NCI-H2081 treated with DMSO at 0.1 percent for 48 hours (cell line): ENCODE measurements at regions not wholly inside any gene's neighbourhood (a gene's known extent, or its start where the extent isn't known, plus 50 kb on each side); places are given as distances from the start of the nearest gene placed in this dataset.

Experiments
- DNase-seq: peaks from one replicate; lab custom pipeline; 2025; lab: John Stamatoyannopoulos, UW

DNA sequence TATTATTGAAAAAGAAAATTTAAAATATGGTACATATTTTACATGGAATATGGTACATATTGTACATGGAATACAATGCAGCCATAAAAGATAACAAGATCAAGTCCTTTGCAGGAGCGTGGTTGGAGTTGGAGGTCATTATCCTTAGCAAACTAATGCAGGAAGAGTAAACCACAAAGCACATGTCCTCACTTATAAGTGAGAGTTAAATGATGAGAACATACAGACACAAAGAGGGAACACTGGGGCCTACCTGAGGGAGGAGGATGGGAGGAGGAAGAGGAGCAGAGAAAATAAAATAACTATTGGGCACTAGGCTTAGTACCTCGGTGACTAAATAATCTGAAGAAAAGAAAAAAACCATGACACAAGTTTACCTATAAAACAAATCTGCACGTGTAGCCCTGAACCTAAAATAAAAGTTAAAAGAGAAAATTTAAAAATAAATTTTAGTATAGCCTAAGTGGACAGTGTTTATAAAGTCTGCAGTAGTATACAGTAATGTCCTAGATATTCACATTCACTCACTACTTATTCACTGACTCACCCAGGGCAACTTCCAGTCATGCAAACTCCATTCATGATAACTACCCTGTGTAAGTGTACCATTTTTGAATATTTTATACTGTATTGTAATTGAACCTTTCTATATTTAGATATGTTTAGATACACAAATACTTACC is 204.4 kb downstream of the FAM76B start:
- no peak for DNase-seq

DNA sequence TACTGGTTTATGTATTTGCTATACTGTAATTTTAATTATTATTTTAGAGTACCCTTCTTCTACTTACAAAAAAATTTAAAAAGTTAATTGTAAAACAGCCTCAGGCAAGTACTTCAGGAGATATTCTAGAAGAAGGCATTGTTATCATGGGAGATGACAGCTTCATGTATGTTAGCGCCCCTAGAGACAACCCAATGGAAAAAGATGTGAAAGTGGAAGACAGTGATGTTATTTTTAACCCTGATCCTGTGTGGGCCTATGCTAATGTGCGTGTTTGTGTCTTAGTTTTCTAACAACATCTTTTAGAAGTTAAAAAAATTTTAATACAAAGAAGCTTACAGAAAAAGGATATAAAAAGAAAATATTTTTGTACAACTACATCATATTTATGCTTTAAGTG is 205.0 kb downstream of the FAM76B start:
- DNase-seq: no peak

DNA sequence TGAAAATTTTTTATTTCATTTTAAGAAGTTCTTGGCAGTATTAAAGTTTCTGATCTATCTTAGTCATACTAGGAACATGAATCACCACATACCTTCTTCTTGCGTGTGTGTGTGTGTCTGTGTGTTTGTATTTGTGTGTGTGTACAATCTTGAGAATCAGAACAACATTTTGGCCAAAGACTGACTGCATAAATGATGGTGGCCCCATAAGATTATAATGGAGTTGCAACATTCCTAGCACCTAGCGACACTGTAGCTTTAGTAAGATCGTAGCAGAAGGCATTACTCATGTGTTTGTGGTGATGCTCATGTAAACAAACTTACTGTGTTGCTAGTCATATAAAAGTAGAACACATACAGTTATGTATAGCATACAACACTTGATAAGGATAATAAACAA is 205.4 kb downstream of the FAM76B start:
- DNase-seq: no peak

DNA sequence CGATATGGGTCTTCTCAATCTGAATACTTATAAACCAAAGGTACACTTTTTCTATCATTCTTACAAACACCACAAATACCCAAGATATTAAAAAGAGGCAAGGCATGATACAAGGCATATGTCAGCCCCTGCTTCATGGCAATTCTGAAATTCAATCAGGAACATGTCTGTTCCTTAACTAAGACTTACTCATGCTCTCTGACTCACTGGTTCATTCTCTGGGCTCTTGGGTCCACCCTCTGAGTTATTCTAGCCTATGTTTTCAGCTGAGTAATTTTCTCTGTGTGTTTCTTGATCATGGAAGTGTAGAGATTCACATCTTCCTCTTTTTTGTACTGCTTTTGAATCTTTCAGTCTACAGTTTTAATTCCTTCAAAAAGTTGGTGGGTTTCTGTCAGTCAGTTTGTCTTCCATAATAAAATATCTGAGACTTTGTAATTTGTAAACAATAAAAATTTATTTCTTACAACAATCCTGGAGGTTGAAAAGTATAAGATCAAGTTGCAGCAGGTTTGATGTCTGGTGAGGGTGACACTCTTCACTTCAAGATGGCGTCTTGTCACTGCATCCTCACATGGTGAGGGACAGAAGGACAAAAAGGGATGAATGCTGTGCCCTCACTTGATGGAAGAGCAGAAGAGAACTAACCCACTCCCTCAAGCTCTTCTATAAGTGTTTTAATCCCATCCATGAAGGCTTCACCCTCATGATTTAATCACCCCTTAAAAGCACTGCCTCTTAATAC is 211.7 kb downstream of the FAM76B start:
- no peak for DNase-seq

DNA sequence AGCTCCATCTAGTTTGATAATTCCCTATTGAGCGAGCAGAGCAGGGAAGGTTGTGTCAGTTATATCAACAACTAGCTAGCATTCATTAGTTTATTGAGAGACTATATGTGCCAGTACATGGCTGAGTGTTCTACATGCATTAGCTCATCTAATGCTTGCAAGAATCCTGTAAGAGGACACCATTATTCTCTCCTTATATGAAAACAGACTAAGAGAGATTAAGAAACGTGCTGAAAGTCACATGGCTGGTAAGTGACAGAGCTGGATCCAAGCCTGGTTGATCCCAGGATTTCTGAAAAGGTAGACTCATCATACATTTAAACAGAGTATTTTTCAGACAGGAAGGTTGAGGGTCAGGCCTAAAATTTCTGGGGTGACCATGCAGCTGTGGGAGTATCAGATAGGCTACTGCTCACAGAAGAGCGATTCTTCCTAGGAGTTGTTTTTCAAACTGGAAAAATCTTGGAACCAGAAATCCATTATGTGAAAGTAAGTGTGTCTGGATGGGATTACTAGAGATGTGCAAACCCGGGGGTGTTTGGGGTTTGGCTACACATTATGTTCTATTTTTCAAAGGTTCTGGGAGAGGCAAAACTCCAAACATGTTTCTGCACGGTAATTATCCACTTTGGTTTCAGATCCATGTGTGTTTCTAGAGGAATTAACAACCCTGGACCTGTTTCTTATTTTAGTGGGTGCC is 213.3 kb downstream of the FAM76B start:
- DNase-seq: no peak

DNA sequence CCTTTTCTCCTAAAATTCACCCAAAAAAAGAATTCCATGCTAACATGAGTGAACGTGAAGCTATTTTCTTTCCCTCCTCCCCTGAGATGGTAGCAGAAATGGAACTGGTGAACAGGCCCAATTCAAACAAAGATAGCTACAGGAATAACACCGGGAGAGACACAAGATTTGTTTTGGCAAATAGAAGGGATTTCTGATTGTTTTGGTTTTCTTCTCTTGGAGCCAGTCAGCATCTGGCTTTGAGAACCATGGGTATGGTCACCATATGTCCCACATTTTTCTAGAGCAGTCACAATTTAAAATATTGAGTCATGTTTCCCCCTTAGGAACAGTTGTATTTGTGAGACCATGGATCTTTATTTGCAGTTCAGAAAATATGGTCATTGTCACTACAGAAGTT is 214.1 kb downstream of the FAM76B start:
- no peak for DNase-seq

DNA sequence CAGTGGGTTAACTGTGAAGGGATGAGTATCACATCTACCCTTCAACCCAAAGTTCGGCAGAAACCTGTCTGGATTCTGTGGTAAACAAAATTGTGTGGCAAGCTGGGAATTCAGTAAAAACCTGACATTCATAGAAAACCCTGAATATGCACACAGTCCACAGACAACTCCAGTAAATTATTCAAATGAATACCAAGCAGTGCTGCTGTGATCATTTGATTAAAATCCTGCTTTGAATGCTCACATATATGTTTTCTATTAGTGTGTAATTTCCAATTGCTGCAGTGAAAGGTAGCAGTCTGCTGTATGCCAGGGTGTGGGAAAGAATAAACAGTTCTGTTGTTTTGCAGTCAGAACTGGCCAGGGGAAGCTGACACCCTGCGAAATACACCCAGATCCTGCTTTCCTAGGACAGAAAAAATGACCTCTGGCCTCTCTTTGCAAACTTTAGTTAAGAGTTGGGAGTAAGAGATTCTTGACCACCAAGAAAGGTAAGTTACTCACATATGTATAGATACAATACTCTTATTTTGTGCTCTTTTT is 217.8 kb downstream of the FAM76B start:
- no peak for DNase-seq

DNA sequence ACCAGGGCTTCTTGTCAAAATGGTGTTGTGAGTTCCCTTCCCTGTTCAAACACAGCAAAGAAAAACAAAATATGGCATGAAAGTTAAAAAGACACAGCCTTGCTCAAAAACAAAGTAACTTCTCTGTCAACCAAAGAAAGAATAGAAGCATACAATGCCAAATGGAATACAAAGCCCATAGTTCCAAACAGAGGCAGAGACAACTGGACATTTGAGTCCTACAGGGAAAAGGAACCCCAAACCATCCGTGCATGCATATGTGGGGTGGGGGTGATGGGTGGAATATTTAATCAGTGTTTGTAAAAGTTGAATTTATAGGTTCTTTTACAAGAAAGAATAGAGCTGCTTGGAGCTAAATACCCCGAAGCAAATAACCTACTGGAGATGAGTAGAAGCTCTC is 218.7 kb downstream of the FAM76B start:
- DNase-seq: no peak

DNA sequence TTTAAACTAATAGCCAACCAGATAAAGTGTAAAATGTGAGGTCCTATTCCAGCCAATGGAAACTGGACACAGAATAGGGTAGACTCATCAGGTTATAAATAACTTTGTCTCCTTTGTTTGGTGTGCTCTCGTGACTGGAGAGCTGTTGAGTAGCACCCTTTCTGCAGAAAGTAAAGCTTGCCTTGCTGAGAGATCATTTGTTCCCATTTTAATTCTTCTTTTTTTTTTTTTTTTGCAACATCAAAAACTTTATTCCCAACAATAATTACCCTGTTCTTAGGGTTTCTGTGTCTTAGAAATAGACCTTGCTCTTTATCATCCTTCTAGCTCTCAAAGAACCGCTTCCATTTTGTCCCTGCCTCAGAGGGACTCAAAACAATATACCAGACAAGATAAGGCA is 220.4 kb downstream of the FAM76B start:
- no peak for DNase-seq

DNA sequence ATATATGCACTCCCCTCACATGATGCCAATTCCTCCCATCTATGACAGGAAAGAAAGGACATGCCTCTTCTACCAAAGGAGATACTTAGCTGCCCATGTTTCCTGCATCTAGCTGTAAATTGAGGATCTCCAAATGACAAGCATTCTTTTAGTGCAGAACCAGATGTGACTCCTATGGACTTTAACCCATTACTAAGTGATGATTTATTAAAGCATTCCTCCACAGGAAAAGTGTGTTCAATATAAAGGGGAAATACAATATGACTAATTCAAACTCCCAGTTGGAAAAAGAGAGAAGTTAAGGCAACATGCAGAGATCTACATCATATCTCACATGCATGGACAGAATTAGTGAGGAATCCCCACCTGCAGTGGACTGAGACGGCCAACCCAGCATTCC is 221.3 kb downstream of the FAM76B start:
- DNase-seq: no peak

DNA sequence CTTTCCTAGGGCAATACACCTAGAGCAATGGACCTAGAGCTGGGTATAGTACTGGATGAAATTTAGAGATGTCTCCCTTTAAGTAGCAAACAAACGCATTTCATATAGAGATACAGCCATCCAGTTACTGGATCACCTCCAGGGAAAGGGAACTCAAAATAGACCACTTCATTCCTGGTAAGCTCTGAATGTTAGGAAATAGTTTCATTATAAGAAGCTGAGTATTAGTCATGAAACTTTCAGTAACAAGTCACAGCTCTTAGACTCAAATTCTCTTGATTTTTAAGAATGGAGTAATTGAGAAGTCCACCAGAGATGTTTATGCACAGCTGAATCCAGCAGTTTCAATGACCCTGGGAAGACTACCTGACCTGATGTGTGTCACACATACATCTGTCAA is 221.9 kb downstream of the FAM76B start:
- no peak for DNase-seq

DNA sequence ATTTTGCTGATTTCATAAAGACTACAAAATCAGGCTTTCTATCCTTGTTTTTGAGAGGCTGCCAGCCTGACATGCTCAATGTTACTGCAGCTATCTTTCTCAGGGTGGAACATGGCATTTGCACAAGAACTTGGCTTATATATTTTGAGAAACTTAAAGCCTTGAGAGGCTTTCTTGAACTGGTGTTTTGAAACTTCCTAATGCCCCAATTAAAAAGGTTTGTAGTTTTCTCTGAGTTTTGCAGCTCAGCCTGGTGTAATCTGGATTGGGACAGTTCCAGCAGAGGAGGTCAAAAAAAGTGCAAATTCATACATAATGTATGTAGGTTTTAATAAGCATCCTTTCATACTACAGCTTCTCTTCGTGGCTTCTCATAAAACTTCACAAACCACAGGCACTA is 223.4 kb downstream of the FAM76B start:
- no peak for DNase-seq

DNA sequence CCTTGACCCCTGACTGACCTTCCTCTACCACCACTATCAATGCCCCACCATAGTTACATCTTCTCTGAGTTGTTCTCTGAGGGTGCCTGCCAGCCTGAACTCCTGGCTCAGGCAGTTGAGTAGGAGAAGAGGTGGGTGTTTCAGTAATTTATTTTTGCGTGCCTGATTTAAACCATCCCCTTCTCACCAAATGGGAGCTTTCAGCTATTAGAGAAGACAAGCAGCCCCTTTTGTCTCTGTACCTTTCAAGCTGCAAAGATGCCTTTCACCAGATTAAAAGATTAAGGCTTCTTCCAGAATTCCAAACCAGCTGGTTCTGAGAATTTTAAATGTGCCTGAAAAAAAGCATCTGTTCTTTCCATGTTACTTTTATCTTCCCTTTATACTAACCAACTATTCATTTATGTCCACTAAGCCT is 223.8 kb downstream of the FAM76B start:
- DNase-seq: no peak

DNA sequence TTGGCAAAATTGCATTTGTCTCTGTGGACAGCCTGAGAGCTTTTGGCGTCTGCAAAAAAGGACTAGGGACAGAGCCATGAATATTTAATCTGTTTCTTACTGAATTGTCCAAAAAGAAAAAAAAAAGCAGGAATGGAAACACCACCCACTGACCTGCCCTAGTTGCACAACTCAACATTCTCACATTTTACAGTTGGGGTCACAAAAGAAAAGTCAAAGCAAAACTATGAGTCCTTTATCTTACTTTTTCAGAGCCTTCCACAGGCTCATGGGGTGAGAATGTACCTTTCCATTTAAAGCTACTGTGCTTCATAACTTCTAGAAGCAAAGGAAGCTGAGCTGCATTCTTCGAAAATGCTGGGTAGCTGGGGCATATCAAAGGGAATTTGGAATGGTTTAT is 225.7 kb downstream of the FAM76B start:
- no peak for DNase-seq

DNA sequence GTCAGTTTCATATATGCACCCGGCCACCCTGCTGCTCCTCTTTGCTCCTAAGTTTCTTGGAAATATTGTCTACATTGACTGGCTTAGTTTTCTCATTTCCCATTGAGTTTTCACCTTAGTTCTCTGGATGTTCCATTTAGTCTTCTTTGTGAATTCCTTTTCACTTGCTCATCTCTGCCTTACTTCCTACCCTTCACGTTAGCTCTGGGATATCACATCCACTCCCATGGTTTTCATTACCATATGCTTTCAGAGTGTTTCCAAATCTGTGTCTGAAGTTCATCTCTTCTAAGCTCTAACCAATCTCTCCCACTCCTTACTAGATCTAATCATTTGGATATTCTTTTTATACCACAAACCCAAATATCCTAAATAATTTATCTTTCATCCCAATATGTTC is 226.4 kb downstream of the FAM76B start:
- no peak for DNase-seq

DNA sequence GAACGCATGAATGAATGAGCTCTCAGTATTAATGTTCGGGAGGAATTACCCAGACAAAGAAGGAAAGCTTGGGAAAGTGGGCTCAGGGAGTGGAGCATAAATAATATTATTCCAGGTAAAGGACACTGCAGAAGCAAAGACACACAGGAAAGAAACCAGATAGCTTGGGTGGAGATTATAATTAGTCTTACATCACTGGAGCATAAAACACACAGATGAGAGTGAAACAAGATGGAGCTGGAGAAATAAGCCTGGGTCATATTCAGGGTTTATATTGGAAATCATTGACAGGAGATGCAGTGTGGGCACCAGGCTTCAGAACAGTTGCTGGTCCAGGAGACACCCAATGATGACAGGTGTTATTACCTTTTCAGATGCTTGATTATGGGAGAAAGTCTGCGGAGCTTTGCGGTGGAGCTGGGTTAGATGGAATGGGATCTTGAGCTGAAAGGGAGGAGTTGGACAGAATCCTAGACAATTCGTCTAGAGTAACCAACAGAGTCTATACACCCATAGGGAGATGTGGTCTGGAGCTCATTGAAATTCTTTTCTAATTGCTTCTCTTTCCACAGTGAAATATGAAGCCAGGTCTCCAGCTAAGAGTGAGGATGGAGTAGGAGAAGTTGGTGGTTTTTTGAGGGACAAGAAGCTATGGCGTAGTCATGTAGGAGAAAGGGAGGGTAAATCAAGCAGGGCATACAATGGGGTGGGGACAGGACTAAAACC is 227.2 kb downstream of the FAM76B start:
- no peak for DNase-seq

DNA sequence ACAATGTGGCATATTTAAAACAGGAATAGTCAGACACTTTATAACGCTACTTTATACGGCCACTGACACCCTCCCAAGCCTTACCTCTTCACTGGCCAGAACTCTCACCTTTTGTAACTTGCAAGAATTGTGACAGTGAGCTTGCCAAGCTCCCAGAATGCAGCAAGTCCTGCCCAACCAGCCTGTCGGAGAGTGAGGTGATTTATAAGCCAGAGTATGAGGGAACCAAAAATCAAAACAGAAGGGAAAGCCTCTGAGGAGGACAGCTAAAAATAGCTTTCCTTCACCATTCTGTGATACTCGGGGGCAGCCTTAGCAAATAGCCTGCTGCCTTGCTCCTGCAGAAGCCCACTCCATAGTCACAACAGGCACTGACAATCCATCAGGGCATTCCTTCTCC is 229.7 kb downstream of the FAM76B start:
- DNase-seq: no peak

DNA sequence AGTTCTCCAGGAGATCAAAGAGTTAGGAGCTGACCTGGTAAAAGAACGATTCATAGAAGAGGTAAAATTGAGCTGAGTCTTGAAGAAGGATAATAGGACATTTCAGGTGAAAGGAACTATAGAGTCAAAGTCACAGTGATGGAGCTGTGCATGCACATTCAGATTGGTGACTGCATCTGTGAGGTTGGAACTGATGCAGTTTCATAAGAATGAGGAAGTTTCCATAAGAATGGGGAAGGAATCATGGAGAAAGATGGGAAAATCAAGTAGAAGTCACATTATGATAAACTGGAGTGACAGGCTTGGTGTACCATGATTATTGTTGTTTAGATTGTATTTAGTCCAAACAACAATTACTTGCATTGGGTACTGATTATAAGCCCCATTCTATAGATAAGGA is 232.2 kb downstream of the FAM76B start:
- no peak for DNase-seq

DNA sequence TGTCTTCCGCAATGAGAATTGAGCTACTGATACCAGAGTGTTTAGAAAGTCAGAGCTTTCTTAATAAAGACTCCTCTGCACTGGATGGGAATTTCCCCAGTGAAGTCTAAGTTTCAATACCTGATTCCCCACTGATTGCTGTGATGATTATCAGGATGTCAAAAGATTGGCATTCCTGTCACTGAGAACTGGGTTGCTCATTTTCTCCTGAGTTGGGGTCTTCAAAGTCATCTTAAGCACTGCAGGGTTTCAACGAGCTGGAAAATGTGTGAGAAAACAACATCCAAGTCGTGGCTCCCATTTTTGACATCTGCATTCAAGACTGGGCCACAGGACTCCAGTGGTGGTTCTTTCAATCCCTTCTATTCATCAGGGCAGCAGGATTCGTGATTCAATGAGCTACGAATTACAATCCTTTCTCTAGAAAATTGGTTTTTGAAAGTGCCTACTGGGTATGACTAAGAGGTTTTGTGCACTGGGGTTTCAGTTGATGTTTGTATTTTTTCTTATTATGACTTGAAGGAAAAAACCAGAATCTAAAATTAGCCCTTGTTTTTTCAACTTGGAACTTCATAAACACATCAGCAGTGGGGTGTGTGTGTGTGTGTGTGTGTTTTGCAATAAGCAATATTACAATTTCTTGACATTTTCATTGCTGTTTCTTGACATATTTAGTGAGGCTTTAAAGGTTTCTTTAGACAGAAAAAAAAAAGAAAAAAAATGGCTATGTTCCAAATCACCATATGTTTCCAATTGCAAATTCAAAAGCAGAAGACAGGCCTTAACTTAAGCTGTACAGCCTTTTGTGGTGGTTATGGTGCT is 233.0 kb downstream of the FAM76B start:
- no peak for DNase-seq

DNA sequence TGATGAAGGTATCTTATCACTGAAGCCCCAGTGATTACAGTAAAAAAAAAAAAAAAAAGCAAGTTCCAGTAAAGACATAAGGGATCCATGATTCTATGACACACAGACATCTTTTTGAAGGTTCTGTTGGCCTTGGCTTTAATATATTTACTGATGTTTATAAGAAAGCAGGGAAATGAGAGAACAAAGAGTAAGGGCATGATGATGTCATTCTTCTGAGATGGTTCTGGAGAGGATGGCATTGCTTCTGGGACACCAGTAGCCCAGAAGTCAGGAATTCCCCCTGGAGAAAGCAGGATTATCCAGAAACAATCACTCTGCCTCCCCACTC is 233.6 kb downstream of the FAM76B start:
- DNase-seq: no peak

DNA sequence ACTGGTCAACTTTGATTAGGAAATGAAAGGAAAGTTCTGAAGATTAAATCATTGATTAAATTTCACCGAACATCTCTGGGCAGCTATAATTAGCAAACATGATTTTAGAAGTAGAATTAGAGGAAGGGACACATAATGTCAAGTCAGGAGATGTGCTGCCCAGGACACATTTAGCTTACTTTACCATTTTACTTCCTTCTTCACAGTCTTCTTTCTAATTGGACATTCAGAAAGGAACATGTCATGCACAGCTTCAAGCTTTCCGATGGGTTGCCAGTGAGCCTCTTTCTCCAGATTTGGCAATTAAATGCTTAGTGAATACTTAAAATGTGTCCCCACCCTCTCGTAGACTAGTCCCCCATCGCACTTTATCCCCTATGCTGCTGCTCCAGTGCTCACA is 234.7 kb downstream of the FAM76B start:
- no peak for DNase-seq

DNA sequence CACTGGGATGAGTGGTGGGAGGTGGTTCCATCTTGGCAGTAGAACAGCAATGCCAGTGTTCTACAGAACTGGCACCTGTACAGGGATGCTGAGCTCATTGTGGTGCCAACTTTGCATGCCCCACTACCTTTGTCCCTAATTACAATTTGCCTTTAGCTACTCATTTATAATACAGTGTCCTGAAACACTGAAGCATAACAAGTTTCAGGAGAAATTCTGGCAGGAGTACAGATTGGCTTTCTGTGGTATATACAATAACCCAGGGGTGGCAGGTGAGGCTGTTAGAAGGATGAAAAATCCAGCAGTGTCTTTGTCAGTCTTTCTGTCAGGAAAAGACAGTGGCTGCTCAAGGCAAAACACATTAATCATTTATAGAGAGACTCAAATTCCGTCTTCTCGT is 240.3 kb downstream of the FAM76B start:
- DNase-seq: peak; percentile 31
